ENCODE measurements at regions not wholly inside any gene's neighbourhood (a gene's known extent, or its start where the extent isn't known, plus 50 kb on each side); places are given as distances from the start of the nearest gene placed in this dataset.

DNA sequence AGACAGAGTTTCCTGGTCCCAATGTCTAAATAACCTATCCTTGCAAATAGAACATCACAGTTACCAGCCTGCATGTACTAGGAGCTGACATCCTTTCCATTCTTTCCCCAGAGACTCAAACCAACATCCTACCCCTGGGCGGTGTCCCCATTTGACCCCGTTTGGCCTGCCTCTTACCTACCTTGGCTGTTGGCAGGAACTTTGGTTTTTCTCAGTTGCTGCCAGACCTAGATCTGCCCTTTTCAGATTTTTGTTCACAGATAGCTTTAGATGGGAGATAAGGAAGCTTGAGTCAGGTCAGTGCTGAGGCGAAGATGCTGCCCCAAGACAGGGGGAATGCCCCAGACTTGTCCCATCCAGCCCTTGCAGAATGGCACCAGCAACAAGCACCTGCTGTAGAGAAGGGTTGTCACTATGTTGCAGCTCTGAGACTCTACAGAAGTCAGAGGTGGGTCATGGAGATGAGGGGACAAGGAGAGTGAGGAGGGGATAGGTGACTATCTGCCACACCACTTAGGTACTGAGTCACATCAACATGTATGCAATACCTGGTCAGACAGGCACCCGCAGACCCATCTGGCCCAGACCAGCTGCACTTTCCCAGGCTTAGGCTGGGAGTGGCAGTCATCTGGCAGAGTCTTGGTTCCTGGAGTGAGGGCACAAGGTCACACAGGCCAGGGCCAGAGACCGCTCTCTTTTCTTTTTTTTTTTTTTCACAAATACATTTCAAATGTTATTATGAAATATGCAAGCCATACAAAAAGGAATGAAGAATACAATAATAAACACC, 61.5 kb upstream of the POU2AF1 start (continued):
- TF ChIP-seq, protein P1, sequence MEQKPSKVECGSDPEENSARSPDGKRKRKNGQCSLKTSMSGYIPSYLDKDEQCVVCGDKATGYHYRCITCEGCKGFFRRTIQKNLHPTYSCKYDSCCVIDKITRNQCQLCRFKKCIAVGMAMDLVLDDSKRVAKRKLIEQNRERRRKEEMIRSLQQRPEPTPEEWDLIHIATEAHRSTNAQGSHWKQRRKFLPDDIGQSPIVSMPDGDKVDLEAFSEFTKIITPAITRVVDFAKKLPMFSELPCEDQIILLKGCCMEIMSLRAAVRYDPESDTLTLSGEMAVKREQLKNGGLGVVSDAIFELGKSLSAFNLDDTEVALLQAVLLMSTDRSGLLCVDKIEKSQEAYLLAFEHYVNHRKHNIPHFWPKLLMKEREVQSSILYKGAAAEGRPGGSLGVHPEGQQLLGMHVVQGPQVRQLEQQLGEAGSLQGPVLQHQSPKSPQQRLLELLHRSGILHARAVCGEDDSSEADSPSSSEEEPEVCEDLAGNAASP (IDR thresholded peaks at IDR 0.05) = no peak
- TF ChIP-seq SAFB (IDR thresholded peaks at IDR 0.05; ENCODE audit: borderline replicate concordance, low read depth, low read length) (no peak), MCM7 (IDR thresholded peaks at IDR 0.05) (no peak), FOXA3 (CRISPR knock-in tag; conservative IDR thresholded peaks at IDR 0.05 in 1 of 2, IDR thresholded peaks at IDR 0.05 in 1 of 2) (no peak)

GRCh38 chr11:111439901-111440300, 60.8 kb upstream of the POU2AF1 start:
- H3K9ac ChIP-seq (ENCODE audit: insufficient read depth in 1 of 2, low read depth in 2 of 2, low read length in 2 of 2) = no peak overlapping the region
- H3K79me2 ChIP-seq (ENCODE audit: control insufficient read depth, insufficient read depth, low read length) = no peaks in the 10 kb centered on the region
- 0% methylated on average over 1 of the region's 1 CpG for WGBS (ENCODE audit: insufficient coverage, low coverage, missing lambda C conversion rate)
- no TSS peak for BruUV-seq (replicated peaks)
- FAIRE-seq (no peak), ATAC-seq (no peak), DNase-seq (ENCODE audit: extremely low read depth in 1 of 4, low spot score in 3 of 4) (no peak)
- H3K4me1 ChIP-seq (replicated peaks in 1 of 2; ENCODE audit: control insufficient read depth in 2 of 2, insufficient read depth in 2 of 2, low read length in 2 of 2) = no peaks in the 10 kb centered on the region
- H3K9me1 ChIP-seq (ENCODE audit: control insufficient read depth, insufficient read depth, low read length) = no peaks in the 10 kb centered on the region
- no peak overlapping the region for H2AFZ ChIP-seq (ENCODE audit: low read depth, low read length)
- no peaks in the 10 kb centered on the region for H3K9me3 ChIP-seq (replicated peaks; ENCODE audit: control insufficient read depth, insufficient read depth, low read depth, low read length)
- no peak overlapping the region for H3K4me3 ChIP-seq
- H3K36me3 ChIP-seq (ENCODE audit: control insufficient read depth, insufficient read depth, low read length) = no peaks in the 10 kb centered on the region
- H3K4me2 ChIP-seq (ENCODE audit: insufficient read depth, low read length) = no peak overlapping the region
- H4K20me1 ChIP-seq (replicated peaks; ENCODE audit: control insufficient read depth, insufficient read depth, low read length) = no peaks in the 10 kb centered on the region
- H3K27me3 ChIP-seq (ENCODE audit: control insufficient read depth in 2 of 2, insufficient read depth in 2 of 2, low read length in 2 of 2) = peaks cover 0 to 27% of the 10 kb centered on the region in 2 experiments; a peak in 2 of 5 replicates
- H3K27ac ChIP-seq (ENCODE audit: extremely low read depth, low read depth, low read length) = no peak overlapping the region
- POLR2A ChIA-PET = interaction anchor here (0.6 kb wide), 1 partner anchor 11 kb away, joined by 3 read pairs; no protein-coding TSS in a partner anchor
- CTCF ChIA-PET (ENCODE audit: low intra/inter-chr PET ratio) = no interaction called here
- in situ Hi-C loops (cut with MboI) = loop anchor here (10.0 kb wide), 2 partner anchors 155 to 975 kb away; no protein-coding TSS in a partner anchor
- intact Hi-C loops (cut with micrococcal nuclease) = no loop called here
- TF ChIP-seq SMARCB1 (IDR thresholded peaks at IDR 0.05; ENCODE audit: insufficient read length, low read depth) (no peak), ZNF23 (CRISPR knock-in tag; IDR thresholded peaks at IDR 0.05) (no peak), ETV6 (IDR thresholded peaks at IDR 0.05; ENCODE audit: borderline replicate concordance in 1 of 2, low read depth in 2 of 2, low read length in 1 of 2) (no peak), ETV6 (CRISPR knock-in tag; IDR thresholded peaks at IDR 0.05; ENCODE audit: borderline replicate concordance) (no peak), ZC3H8 (IDR thresholded peaks at IDR 0.05) (no peak), TCF7 (IDR thresholded peaks at IDR 0.05; ENCODE audit: borderline replicate concordance) (no peak), ZNF717 (CRISPR knock-in tag; IDR thresholded peaks at IDR 0.05) (no peak), RAD51 (IDR thresholded peaks at IDR 0.05; ENCODE audit: borderline replicate concordance, low read depth) (no peak), FUS (optimal IDR thresholded peaks at IDR 0.05; ENCODE audit: low read depth, low read length) (no peak), CBX8 (IDR thresholded peaks at IDR 0.05; ENCODE audit: borderline replicate concordance, extremely low read depth, low read depth, low read length, poor library complexity, severe bottlenecking) (no peak), ZBTB7A (IDR thresholded peaks at IDR 0.05; ENCODE audit: borderline replicate concordance, control insufficient read depth, low read depth, low read length) (no peak), TCFL5 (CRISPR knock-in tag; conservative IDR thresholded peaks at IDR 0.05) (no peak)
- TF ChIP-seq, protein P2, sequence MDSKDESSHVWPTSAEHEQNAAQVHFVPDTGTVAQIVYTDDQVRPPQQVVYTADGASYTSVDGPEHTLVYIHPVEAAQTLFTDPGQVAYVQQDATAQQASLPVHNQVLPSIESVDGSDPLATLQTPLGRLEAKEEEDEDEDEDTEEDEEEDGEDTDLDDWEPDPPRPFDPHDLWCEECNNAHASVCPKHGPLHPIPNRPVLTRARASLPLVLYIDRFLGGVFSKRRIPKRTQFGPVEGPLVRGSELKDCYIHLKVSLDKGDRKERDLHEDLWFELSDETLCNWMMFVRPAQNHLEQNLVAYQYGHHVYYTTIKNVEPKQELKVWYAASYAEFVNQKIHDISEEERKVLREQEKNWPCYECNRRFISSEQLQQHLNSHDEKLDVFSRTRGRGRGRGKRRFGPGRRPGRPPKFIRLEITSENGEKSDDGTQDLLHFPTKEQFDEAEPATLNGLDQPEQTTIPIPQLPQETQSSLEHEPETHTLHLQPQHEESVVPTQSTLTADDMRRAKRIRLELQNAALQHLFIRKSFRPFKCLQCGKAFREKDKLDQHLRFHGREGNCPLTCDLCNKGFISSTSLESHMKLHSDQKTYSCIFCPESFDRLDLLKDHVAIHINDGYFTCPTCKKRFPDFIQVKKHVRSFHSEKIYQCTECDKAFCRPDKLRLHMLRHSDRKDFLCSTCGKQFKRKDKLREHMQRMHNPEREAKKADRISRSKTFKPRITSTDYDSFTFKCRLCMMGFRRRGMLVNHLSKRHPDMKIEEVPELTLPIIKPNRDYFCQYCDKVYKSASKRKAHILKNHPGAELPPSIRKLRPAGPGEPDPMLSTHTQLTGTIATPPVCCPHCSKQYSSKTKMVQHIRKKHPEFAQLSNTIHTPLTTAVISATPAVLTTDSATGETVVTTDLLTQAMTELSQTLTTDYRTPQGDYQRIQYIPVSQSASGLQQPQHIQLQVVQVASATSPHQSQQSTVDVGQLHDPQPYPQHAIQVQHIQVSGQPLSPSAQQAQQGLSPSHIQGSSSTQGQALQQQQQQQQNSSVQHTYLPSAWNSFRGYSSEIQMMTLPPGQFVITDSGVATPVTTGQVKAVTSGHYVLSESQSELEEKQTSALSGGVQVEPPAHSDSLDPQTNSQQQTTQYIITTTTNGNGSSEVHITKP (IDR thresholded peaks at IDR 0.05; ENCODE audit: partially characterized antibody) = no peak

All from K562 (cell line).